ENCODE measurements at regions not wholly inside any gene's neighbourhood (a gene's known extent, or its start where the extent isn't known, plus 50 kb on each side); places are given as distances from the start of the nearest gene placed in this dataset.

- DNase-seq (ENCODE audit: low spot score) = no peak
- in situ Hi-C loops (cut with MboI; ENCODE audit: low pct_unique_long_range_greater_than_20kb, low sequenced_read_pairs, unreplicated experiment) = no loop called here
- TF ChIP-seq CTCF (IDR thresholded peaks at IDR 0.05; ENCODE audit: extremely low read depth, insufficient read depth, missing control alignments) = no peak
Measured at GRCh38 chr14:84107835-84108343, 1422.1 kb upstream of the FLRT2 start.

- in situ Hi-C loops (cut with MboI; ENCODE audit: low pct_unique_long_range_greater_than_20kb, low sequenced_read_pairs, unreplicated experiment) = no loop called here
- no peak for DNase-seq (ENCODE audit: low spot score)
Measured at GRCh38 chr14:84108746-84109457, 1421.0 kb upstream of the FLRT2 start.

GRCh38 chr14:84112589-84112988 lies 1417.4 kb upstream of the FLRT2 start:
- no peak for DNase-seq (ENCODE audit: low spot score)
- TF ChIP-seq CTCF (IDR thresholded peaks at IDR 0.05; ENCODE audit: extremely low read depth, insufficient read depth, missing control alignments) = no peak
- in situ Hi-C loops (cut with MboI; ENCODE audit: low pct_unique_long_range_greater_than_20kb, low sequenced_read_pairs, unreplicated experiment) = no loop called here

More at GRCh38 chr14:84108746-84109457, 1421.0 kb upstream of the FLRT2 start:
- TF ChIP-seq CTCF (IDR thresholded peaks at IDR 0.05; ENCODE audit: extremely low read depth, insufficient read depth, missing control alignments) = no peak

GRCh38 chr14:84125676-84126075 lies 1404.3 kb upstream of the FLRT2 start:
- no peak for TF ChIP-seq CTCF (IDR thresholded peaks at IDR 0.05; ENCODE audit: extremely low read depth, insufficient read depth, missing control alignments)
- DNase-seq (ENCODE audit: low spot score) = no peak
- in situ Hi-C loops (cut with MboI; ENCODE audit: low pct_unique_long_range_greater_than_20kb, low sequenced_read_pairs, unreplicated experiment) = no loop called here

- TF ChIP-seq CTCF (IDR thresholded peaks at IDR 0.05; ENCODE audit: extremely low read depth, insufficient read depth, missing control alignments) = no peak
- DNase-seq (ENCODE audit: low spot score) = no peak
- in situ Hi-C loops (cut with MboI; ENCODE audit: low pct_unique_long_range_greater_than_20kb, low sequenced_read_pairs, unreplicated experiment) = no loop called here
Measured at GRCh38 chr14:84127495-84127894, 1402.4 kb upstream of the FLRT2 start.

GRCh38 chr14:84128050-84128449 lies 1401.9 kb upstream of the FLRT2 start:
- in situ Hi-C loops (cut with MboI; ENCODE audit: low pct_unique_long_range_greater_than_20kb, low sequenced_read_pairs, unreplicated experiment) = no loop called here

More at GRCh38 chr14:84128050-84128449, 1401.9 kb upstream of the FLRT2 start:
- no peak for DNase-seq (ENCODE audit: low spot score)
- TF ChIP-seq CTCF (IDR thresholded peaks at IDR 0.05; ENCODE audit: extremely low read depth, insufficient read depth, missing control alignments) = no peak
